ENCODE measurements at regions not wholly inside any gene's neighbourhood (a gene's known extent, or its start where the extent isn't known, plus 50 kb on each side); places are given as distances from the start of the nearest gene placed in this dataset.
"Not testable (repeated sequence)": the region's sequence is repeated elsewhere in the genome, so short reads cannot be mapped to it uniquely, and the experiment has no call there.

DNA sequence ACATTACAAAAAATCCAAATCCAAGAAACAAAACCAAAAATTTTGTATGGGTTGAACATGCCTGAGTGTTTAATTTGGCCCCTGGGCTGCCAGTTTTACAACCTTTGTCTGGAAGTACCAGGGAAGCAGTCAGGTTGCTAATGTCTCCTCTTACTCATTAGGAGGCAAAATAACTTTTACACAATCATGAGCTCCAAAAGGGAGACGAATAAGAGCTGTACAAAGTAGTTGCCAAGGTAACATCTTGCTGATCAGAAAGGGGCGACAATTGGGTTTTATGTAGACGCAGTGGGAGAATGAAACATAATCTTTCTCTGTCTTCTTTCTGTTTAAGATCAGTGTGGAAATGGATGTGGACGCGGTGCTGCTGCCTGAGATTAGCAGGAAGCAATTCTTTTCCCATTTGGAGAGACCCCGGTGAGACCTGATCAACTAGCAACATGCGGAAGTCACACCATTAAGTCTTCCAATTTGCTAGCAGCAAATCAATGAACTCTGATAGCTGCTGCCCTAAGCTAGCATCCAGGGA lies 90.7 kb upstream of the IGFBP7 start:
- DNase-seq, result no peak

GRCh38 chr4:57199267-57199666 lies 89.1 kb upstream of the IGFBP7 start:
- no peak for DNase-seq

- no peak for DNase-seq
Measured at GRCh38 chr4:57195622-57196021, 85.4 kb upstream of the IGFBP7 start.

DNA sequence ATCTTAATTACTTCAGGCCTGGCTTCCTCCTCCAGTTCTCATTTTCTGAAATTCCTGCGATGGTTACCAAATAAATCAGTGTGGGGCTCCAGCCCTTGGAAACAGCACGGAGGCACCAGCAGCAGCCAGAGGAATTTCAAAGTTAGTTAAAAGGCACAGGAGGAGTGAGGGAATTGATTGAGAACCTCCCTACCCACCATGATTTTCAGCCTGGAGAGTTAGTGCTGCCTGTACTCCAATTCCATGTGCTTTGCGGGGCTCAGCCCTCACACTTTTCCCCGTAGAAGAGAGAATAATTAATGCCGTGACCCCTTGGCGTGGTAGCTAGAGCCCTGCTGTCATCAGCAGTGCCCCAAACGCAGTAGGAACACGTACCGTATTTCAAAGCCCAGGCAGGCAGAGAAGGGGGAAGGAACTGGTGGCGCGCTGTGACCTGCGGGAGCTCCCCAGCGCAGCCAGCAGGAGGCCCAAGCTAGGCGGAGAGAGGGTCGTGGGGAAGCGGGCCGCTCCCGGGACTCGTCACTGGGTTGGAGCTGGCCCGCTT lies 84.0 kb upstream of the IGFBP7 start:
- no peak for DNase-seq

GRCh38 chr4:57193209-57193810 lies 83.1 kb upstream of the IGFBP7 start:
- no peak for DNase-seq

- DNase-seq, result no peak
Measured at GRCh38 chr4:57191523-57192034, 81.4 kb upstream of the IGFBP7 start.

DNA sequence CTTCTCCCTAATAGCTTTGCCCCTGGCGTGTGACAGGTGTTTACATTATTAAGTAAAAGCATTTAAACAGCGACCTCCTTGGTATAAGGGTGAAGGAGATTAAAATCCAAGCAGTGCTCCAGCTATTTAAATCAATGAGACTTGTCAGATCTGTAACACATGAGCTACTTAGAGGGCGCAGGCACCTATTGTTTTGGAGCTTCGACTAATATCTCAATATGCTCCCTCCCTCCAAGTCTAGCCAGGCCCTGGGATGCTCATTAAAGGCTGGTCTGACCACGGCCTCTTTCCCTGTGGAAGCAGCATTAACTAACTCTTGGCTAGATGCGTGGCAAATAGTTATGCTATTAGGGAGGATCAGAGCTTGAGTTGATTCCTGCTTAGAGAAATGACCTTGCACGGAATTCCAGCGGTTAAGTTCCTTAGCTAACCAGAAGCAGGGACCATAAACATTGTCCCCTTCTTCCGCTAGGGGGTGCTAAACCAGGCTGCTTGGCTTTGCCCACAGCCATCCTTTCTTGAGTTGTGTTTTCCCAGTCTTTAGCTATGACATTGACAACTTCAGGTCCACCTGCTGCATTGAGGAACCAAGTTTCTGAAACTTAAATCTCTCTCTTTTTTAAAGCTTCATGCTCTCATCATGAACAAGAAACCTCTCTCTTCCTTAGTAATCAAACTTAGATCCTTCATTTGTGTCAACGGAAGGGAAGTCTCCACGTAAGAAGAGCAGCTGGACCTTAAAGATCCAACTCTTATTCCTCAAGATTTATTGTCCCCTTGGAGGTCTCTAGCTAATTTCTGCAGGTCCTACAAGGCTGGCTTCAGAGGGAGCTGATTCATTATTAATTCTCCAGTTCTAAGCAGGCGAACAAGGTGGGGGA lies 80.7 kb upstream of the IGFBP7 start:
- DNase-seq, result no peak

DNA sequence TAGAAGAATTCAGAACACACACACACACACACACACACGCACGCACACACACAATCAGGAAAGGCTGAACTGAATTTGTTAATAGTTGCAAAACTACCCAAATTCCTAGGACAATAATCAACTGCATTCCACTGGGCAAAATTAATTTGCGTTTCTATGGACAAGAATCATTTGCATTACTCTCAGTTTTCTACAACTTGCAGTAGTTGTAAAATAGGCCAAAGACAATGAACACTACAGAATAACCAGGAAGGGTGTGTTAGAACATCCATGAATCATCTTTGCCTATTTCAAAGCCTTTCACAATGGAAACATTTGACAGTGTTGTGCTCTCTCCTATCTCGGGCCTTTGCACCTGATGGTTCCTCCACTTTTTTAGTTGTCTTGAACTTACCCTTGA lies 77.1 kb upstream of the IGFBP7 start:
- DNase-seq, result no peak

DNA sequence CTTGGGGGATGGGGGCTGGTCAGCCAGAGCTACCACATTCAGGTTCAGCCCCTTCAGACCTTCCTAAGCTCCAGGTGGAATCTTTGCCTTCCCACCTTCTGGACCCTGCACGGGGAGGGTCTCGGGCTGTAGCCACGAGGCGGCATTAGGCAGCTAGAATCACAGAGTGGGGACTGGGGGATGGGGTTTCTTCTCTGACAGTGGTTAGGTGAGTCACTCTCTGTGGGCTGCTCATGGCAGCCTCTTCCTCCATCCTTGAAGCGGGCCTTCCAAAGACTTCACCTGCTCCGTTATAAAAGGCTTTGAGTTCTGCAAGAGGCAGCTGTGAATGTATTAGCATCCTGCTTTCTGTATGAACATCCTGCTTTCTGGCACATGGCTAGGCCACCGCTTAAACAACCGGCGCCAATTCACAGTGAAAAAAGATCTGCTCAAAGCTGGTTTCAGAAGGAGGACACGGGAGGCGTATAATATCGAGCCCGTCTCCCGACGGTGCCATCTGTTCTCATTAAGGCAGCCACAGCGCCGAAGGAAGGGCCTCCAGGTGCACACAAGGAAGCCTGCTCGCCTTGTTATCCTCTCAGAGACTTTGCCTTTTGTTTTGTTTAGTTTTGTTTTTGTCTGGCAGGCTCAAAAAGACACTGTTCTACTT lies 74.3 kb upstream of the IGFBP7 start:
- DNase-seq, result no peak

DNA sequence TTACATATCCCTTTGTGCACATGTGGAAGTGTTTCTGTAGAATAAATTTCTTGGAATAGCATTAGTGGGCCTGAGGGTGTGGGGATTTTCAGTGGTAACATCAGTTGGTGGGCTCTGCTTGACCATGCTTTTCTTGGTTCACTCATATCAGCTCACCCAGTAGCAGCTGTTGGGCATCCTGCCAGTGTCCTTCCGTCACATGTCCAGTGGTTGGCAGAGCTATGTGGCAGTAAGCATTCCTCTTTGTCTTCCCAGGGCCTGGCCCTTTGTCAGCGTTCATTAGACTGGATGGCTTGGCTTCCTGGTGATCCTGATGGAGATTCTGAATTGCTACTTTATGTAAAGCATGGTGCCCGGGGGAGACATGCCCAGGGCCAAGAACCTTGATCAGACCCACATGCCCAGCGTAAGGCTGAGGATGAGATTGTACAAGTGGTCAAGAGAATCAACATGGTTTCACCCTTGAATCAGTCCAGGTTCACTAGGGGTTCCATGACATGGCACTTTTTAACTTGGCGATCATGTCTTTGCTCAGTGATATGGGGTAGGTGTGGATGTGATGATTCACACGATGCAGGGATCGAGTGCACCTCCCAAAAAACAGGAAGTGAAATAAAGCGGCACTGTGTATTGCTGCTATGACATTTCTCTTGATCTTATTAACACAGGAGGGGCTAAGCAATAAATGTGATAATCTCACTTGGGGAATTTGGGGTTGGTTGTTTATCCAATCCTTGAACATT lies 72.1 kb upstream of the IGFBP7 start:
- DNase-seq, result no peak

GRCh38 chr4:57173136-57173535 lies 63.0 kb upstream of the IGFBP7 start:
- not testable (repeated sequence) for DNase-seq

DNA sequence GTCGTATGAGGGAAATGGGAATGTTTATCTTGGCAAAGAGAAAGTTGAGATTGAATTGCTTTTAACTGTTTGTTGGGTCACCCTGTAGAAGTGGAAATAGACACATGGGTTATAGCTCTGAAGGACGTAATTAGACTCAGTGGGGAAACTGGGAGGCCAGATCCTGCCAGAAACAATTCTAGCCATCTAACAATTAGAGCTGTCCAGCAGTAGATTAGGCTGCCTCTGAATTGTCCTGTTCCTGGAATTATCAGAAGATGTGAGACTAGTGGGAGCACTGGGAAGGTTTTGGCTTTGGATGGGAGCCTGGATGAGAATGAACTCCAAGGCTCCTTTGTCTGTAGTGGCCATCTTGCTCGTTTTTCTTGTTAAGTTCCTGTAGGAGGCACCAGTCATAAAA lies 61.9 kb upstream of the IGFBP7 start:
- DNase-seq, result no peak

GRCh38 chr4:57168982-57169381 lies 58.8 kb upstream of the IGFBP7 start:
- DNase-seq, result no peak

DNA sequence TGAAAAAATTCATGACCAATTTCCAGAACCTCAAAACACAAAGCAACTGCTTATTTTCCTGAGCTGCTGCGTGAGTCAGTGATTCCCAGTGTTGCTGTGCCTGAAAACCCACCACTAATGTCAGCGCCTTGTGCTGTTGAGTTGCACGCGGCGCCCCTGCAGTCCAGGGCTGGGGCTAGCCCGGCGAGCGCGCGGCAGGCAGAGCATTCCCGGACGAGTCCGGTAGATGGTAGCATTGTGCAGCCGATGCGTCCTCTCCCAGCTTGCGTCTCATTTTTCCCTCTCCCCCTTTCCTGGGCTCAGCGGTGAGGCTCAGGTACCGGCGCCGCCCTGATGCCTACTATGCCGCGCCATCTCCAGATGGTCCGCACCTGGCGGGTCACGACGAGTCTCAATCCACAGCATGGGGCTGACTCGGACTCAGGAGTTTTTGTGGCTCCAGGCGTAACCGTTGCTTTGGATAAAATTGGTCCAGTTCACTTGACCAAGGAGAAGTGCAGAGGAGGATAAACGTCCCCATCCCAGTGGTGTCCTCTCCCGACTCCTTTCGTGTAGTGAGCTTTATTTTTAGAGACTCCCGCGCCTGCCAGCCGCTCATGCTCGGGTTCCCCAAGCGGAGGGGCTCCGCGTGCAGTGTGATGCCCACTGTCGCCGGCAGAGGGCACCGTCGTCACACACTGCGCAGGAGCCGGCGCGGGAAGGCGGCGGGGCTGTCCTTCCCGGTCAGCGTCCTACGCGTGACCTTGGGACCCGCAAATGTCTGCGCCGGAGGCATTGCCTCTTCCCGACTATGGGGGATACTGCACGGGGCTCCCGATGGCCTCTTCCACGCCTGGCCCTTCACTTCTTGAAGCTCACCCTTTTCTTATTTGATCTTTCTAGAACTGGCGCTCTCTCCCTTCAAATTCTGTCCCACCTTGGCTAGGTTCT lies 53.6 kb upstream of the IGFBP7 start:
- peak; percentile 58 for DNase-seq

GRCh38 chr4:57162499-57163019 lies 52.4 kb upstream of the IGFBP7 start:
- DNase-seq, result no peak
